Liver (tissue), 8 donors: ENCODE measurements at regions not wholly inside any gene's neighbourhood (a gene's known extent, or its start where the extent isn't known, plus 50 kb on each side); places are given as distances from the start of the nearest gene placed in this dataset.

Experiments used
- DNase-seq: peaks from one replicate; pipeline ENCODE4 v3.0.0-alpha.2; 2017; ENCODE audit warnings: low spot score
- H3K27ac ChIP-seq, 2 donors: one replicate each; pipeline ENCODE4 v1.7.0; 2013; ENCODE audit warnings: inconsistent platforms in 2 of 2, low read length in 2 of 2, control low read depth in 1 of 2, low read depth in 1 of 2, mild to moderate bottlenecking in 1 of 2
- H3K27me3 ChIP-seq, 4 donors: one replicate each; pipeline versions ENCODE4 v1.6.1 to v1.7.0; 2013; ENCODE audit warnings: low read length in 3 of 4, inconsistent platforms in 1 of 4, mild to moderate bottlenecking in 1 of 4, moderate library complexity in 1 of 4; ENCODE audit not compliant: control insufficient read depth in 4 of 4, insufficient read depth in 4 of 4
- H3K36me3 ChIP-seq, 4 donors: one replicate each; pipeline versions ENCODE4 v1.6.1 to v1.7.0; 2013; ENCODE audit warnings: low read length in 3 of 4, mild to moderate bottlenecking in 3 of 4, low read depth in 1 of 4, moderate library complexity in 1 of 4; ENCODE audit not compliant: control insufficient read depth in 4 of 4, insufficient read depth in 3 of 4
- H3K4me1 ChIP-seq, 4 donors: one replicate each; pipeline versions ENCODE4 v1.6.1 to v1.7.0; 2013; ENCODE audit warnings: low read length in 3 of 4, mild to moderate bottlenecking in 3 of 4, moderate library complexity in 1 of 4; ENCODE audit not compliant: control insufficient read depth in 4 of 4, insufficient read depth in 4 of 4
- H3K4me3 ChIP-seq, 3 donors: one replicate each; pipeline versions ENCODE4 v1.6.1 to v1.7.0; 2013; ENCODE audit warnings: low read length in 3 of 3, control low read depth in 1 of 3, low read depth in 1 of 3, mild to moderate bottlenecking in 1 of 3
- H3K9ac ChIP-seq, 2 donors: one replicate each; pipeline ENCODE4 v1.7.0; 2013; ENCODE audit warnings: low read length in 2 of 2, mild to moderate bottlenecking in 2 of 2, moderate library complexity in 2 of 2, control low read depth in 1 of 2, low read depth in 1 of 2
- H3K9me3 ChIP-seq, 4 donors: one replicate each; pipeline versions ENCODE4 v1.6.1 to v1.7.0; 2013; ENCODE audit warnings: low read length in 3 of 4; ENCODE audit not compliant: control insufficient read depth in 4 of 4
- EGR1 ChIP-seq, 2 donors: IDR thresholded peaks; 2 replicates each; pipeline ENCODE4 v1.6.1; 2016 to 2018; ENCODE audit warnings: antibody characterized with exemption in 2 of 2, low read depth in 2 of 2
- FOXA1 ChIP-seq: IDR thresholded peaks from 2 replicates; pipeline ENCODE4 v1.6.1; 2016; ENCODE audit warnings: antibody characterized with exemption
- FOXA2 ChIP-seq: IDR thresholded peaks from 2 replicates; pipeline ENCODE4 v1.6.1; 2016; ENCODE audit warnings: antibody characterized with exemption
- GABPA ChIP-seq, 2 donors: IDR thresholded peaks in 1 of 2; conservative IDR thresholded peaks in 1 of 2; 2 replicates each; pipeline ENCODE4 v1.6.1; 2016; ENCODE audit warnings: antibody characterized with exemption in 2 of 2, mild to moderate bottlenecking in 1 of 2, moderate library complexity in 1 of 2
- HNF4A ChIP-seq, 2 donors: conservative IDR thresholded peaks; 2 replicates each; pipeline ENCODE4 v1.6.1; 2016; ENCODE audit warnings: antibody characterized with exemption in 2 of 2, mild to moderate bottlenecking in 2 of 2
- JUND ChIP-seq, 2 donors: IDR thresholded peaks; 2 replicates each; pipeline ENCODE4 v1.6.1; 2016; ENCODE audit warnings: antibody characterized with exemption in 2 of 2
- NR2F2 ChIP-seq: IDR thresholded peaks from 2 replicates; pipeline ENCODE4 v1.6.1; 2016; ENCODE audit warnings: antibody characterized with exemption
- RAD21 ChIP-seq, 2 donors: IDR thresholded peaks; 2 replicates each; pipeline ENCODE4 v1.6.1; 2016; ENCODE audit warnings: antibody characterized with exemption in 2 of 2, mild to moderate bottlenecking in 2 of 2
- SP1 ChIP-seq: IDR thresholded peaks from 2 replicates; pipeline ENCODE4 v1.6.1; 2018; ENCODE audit warnings: antibody characterized with exemption, mild to moderate bottlenecking
- TAF1 ChIP-seq: conservative IDR thresholded peaks from 2 replicates; pipeline ENCODE4 v1.6.1; 2016; ENCODE audit warnings: antibody characterized with exemption, mild to moderate bottlenecking
- YY1 ChIP-seq: IDR thresholded peaks from 2 replicates; pipeline ENCODE4 v1.6.1; 2016; ENCODE audit warnings: antibody characterized with exemption, mild to moderate bottlenecking
- WGBS: extraction: QIAGEN DNeasy Blood & Tissue Kit; methylation state at CpG from one replicate; pipeline ENCODE4 v1.1.7; 2013; 5-methylcytosine and 5-hydroxymethylcytosine counted together
- TF ChIP-seq, protein P1 (sequence below): IDR thresholded peaks from 2 replicates; pipeline ENCODE4 v1.6.1; 2016; ENCODE audit warnings: antibody characterized with exemption
- TF ChIP-seq, protein P2 (sequence below): fragments of 150-350 bp; IDR thresholded peaks from 2 replicates; pipeline ENCODE4 v1.5.1; 2017; ENCODE audit warnings: improper control_type of control experiment, low read depth, low read length; ENCODE audit not compliant: missing input control
- donor health status: healthy.
- donor health status: healthy.
- donor health status: healthy.
- donor health status: healthy.
- donor health status: healthy.

- Histone ChIP-seq H3K36me3 (no peaks in the 10 kb centered on the region), H3K9me3 (no peaks in the 10 kb centered on the region), H3K27ac (no peak overlapping the region), H3K9ac (no peak overlapping the region), H3K4me1 (no peaks in the 10 kb centered on the region), H3K27me3 (no peaks in the 10 kb centered on the region), H3K4me3 (no peak overlapping the region)
- WGBS: 26% methylated on average over 1 of the region's 1 CpG
- no peak for DNase-seq
- TF ChIP-seq FOXA2: no peak
Observed at GRCh38 chr2:66021296-66021695, 413.6 kb upstream of the MEIS1 start.

GRCh38 chr2:66017763-66018162 is 417.2 kb upstream of the MEIS1 start:
- 96% methylated on average over 2 of the region's 2 CpGs for WGBS
- no peak overlapping the region for H3K27ac ChIP-seq
- H3K9ac ChIP-seq: no peak overlapping the region
- no peak for DNase-seq
- no peaks in the 10 kb centered on the region for H3K36me3 ChIP-seq
- TF ChIP-seq HNF4A (conservative IDR thresholded peaks at IDR 0.05) (no peak), FOXA1 (no peak), NR2F2 (no peak), YY1 (no peak), SP1 (no peak), EGR1 (IDR thresholded peaks at IDR 0.05; ENCODE audit: low read depth in 2 of 2) (no peak)
- TF ChIP-seq, protein P1, sequence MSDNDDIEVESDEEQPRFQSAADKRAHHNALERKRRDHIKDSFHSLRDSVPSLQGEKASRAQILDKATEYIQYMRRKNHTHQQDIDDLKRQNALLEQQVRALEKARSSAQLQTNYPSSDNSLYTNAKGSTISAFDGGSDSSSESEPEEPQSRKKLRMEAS: no peak
- H3K4me1 ChIP-seq: no peaks in the 10 kb centered on the region
- peaks cover 0 to 2% (median 0%) of the 10 kb centered on the region in 4 donors for H3K27me3 ChIP-seq
- no peak overlapping the region for H3K4me3 ChIP-seq
- no peaks in the 10 kb centered on the region for H3K9me3 ChIP-seq

GRCh38 chr2:66014450-66014849 is 420.5 kb upstream of the MEIS1 start:
- H3K9me3 ChIP-seq: peaks cover 0 to 2% (median 0%) of the 10 kb centered on the region in 4 donors
- H3K4me3 ChIP-seq: no peak overlapping the region
- peaks cover 0 to 2% (median 0%) of the 10 kb centered on the region in 4 donors for H3K27me3 ChIP-seq
- TF ChIP-seq, protein P1: no peak
- no peak for TF ChIP-seq TAF1
- TF ChIP-seq GABPA (IDR thresholded peaks at IDR 0.05 in 1 of 2, conservative IDR thresholded peaks at IDR 0.05 in 1 of 2): no peak
- TF ChIP-seq JUND (IDR thresholded peaks at IDR 0.05): no peak
- TF ChIP-seq FOXA2: no peak
- no peak for TF ChIP-seq YY1
- no peak for TF ChIP-seq EGR1 (IDR thresholded peaks at IDR 0.05; ENCODE audit: low read depth in 2 of 2)
- 89% methylated on average over 6 of the region's 6 CpGs for WGBS
- H3K36me3 ChIP-seq: no peaks in the 10 kb centered on the region
- no peak overlapping the region for H3K27ac ChIP-seq
- no peaks in the 10 kb centered on the region for H3K4me1 ChIP-seq
- no peak for DNase-seq
- H3K9ac ChIP-seq: no peak overlapping the region

DNA sequence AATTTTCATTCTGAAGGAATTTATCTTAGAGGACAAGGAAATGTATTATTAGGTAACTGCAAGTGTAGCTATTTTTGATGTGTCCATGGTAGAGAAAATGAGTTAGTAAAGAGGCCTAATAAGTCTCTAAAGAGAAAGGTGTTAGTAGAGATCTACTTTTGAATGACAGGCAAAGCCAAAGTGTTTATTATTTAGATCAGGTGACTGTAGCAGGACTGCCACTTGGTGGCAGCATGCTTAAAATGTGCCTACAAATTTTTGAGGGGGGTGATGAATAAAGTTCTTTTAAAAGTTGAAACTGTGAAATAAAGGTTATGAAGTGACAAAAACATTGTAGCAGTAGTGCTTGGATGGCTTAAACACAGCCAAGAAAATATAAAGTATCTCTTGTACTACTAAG is 421.5 kb upstream of the MEIS1 start:
- Histone ChIP-seq H3K4me3 (no peak overlapping the region), H3K36me3 (no peaks in the 10 kb centered on the region), H3K9me3 (peaks cover 0 to 2% (median 0%) of the 10 kb centered on the region in 4 donors), H3K27me3 (peaks cover 0 to 2% (median 0%) of the 10 kb centered on the region in 4 donors), H3K4me1 (no peaks in the 10 kb centered on the region), H3K9ac (no peak overlapping the region), H3K27ac (no peak overlapping the region)
- no peak for DNase-seq
- TF ChIP-seq RAD21 (IDR thresholded peaks at IDR 0.05) (peak; percentile 61 to 66), SP1 (no peak)
- TF ChIP-seq, protein P2, sequence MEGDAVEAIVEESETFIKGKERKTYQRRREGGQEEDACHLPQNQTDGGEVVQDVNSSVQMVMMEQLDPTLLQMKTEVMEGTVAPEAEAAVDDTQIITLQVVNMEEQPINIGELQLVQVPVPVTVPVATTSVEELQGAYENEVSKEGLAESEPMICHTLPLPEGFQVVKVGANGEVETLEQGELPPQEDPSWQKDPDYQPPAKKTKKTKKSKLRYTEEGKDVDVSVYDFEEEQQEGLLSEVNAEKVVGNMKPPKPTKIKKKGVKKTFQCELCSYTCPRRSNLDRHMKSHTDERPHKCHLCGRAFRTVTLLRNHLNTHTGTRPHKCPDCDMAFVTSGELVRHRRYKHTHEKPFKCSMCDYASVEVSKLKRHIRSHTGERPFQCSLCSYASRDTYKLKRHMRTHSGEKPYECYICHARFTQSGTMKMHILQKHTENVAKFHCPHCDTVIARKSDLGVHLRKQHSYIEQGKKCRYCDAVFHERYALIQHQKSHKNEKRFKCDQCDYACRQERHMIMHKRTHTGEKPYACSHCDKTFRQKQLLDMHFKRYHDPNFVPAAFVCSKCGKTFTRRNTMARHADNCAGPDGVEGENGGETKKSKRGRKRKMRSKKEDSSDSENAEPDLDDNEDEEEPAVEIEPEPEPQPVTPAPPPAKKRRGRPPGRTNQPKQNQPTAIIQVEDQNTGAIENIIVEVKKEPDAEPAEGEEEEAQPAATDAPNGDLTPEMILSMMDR: peak; percentile 41
